ENCODE measurements at regions not wholly inside any gene's neighbourhood (a gene's known extent, or its start where the extent isn't known, plus 50 kb on each side); places are given as distances from the start of the nearest gene placed in this dataset.

DNA sequence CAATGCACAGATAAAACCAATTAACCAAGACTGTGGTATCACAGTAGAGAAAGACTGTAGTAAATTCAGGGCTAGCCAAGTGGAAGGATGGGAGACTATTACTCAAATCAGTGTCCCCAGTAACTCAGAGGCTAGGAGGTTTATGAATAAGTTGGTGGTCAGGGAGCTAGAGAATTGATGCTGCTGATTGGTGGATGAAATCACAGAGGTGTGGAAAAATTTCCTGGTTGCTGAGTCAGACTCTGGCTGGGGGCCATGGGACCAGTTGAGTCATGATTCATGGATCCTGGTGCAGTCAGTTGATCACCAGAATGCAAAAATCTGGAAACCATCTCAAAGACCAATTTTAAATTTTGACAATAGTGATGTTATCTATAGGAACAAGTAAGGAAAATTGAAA lies 555.9 kb downstream of the C6orf118 start:
- TF ChIP-seq CTCF (IDR thresholded peaks at IDR 0.05; ENCODE audit: low read depth, low read length, poor library complexity, severe bottlenecking) = no peak
- no peak for TF ChIP-seq EZH2phosphoT487 (IDR thresholded peaks at IDR 0.05; ENCODE audit: borderline replicate concordance, low read length)
